ENCODE measurements at regions not wholly inside any gene's neighbourhood (a gene's known extent, or its start where the extent isn't known, plus 50 kb on each side); places are given as distances from the start of the nearest gene placed in this dataset.

GRCh38 chr12:3931206-3931605 is 58.0 kb upstream of the PARP11 start:
- no peak for ATAC-seq
- no peak for DNase-seq (ENCODE audit: low spot score)

DNA sequence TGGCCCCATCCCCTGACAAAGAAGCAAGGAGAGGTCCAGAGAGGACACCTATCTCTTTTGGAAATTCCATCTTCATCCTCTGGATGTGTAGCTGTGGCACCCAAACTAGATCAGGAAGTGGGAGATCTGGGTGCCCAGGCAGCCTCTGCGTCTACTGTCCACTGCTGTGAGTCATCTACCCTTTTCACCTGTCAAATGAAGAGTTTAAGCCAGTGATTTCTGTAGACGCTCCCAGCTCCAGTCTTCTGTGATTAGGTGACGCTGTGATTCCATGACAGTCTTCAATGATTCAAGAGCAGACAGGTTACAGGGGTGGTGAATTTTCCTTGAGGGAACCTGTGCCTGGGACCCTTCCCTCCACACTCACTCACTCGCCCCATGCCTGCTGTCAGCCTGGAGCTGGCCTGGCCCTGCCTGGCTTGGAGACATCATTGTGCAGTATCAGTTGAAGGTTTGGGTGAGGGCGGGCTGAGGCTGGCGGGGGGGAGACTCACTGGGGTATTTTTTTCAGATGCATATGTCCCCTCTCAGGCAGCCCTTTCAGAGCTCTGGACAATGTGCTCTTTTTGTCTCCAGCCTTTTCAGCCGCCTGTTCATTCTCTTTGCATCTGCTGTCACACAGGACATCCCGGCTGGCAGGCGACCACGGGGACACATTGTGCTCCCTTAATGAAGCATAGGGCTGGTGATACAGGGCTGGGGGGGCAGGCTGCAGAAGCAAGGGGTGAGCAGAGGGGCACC is 56.8 kb upstream of the PARP11 start:
- DNase-seq (ENCODE audit: low spot score) (no peak), ATAC-seq (no peak)

GRCh38 chr12:3928538-3929184 is 55.5 kb upstream of the PARP11 start:
- ATAC-seq (no peak), DNase-seq (ENCODE audit: low spot score) (no peak)

- ATAC-seq = no peak
- DNase-seq (ENCODE audit: low spot score) = no peak
Observed at GRCh38 chr12:3925621-3926020, 52.4 kb upstream of the PARP11 start.

GRCh38 chr12:3924761-3925160 is 51.6 kb upstream of the PARP11 start:
- DNase-seq (ENCODE audit: low spot score) = no peak
- ATAC-seq = no peak

DNA sequence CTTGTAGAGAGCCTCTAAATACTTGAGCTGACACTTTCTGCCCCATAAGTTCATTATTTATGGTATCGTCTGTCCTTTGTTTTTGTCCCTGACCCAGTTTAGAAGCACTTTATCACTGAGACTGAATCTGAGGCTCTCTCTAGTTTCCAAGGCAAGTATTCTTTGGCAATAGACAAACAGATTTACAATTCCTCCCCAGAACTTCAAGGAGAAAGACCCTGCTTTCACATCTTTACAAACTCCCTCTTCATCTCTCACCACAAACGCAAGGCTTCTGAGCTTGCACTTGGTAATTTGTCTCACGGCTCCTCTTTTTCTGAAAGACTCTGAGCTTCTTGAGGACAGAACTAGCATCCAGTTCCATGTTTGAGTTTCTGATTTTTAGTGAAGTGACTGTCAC is 49.8 kb upstream of the PARP11 start:
- DNase-seq (ENCODE audit: low spot score) (no peak), ATAC-seq (no peak)

All from left lobe of liver (tissue), 2 donors.